NCI-H1092 (cell line): ENCODE measurements at regions not wholly inside any gene's neighbourhood (a gene's known extent, or its start where the extent isn't known, plus 50 kb on each side); places are given as distances from the start of the nearest gene placed in this dataset.
"Not testable (repeated sequence)": the region's sequence is repeated elsewhere in the genome, so short reads cannot be mapped to it uniquely, and the experiment has no call there.

Experiments used
- DNase-seq: peaks from one replicate; lab custom pipeline; 2025; lab: John Stamatoyannopoulos, UW

DNA sequence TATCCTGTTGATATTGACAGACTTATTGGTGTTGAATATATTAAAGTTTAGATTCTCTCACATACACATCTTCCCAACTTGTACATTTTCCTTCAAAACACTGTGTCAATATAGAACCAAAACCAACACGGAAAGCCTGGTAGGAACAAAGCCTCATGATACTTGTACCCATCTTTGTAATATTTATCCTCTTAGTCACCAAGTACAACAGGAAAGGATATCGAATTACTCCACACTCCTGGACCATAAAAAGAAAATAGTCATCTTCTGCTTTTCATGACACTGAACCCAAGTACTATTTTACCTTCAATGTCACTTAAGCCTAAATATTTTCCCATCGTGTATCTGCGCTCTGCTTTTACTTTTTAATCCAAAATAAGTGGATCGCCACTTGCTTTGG is 702.9 kb upstream of the PCDH9 start:
- no peak for DNase-seq

- DNase-seq = no peak
These were observed 687.3 kb upstream of the PCDH9 start for GRCh38 chr13:67917291-67917987.

GRCh38 chr13:67916650-67917049 is 686.5 kb upstream of the PCDH9 start:
- no peak for DNase-seq

- DNase-seq = no peak
These were observed 684.4 kb upstream of the PCDH9 start for GRCh38 chr13:67914535-67914934.

DNA sequence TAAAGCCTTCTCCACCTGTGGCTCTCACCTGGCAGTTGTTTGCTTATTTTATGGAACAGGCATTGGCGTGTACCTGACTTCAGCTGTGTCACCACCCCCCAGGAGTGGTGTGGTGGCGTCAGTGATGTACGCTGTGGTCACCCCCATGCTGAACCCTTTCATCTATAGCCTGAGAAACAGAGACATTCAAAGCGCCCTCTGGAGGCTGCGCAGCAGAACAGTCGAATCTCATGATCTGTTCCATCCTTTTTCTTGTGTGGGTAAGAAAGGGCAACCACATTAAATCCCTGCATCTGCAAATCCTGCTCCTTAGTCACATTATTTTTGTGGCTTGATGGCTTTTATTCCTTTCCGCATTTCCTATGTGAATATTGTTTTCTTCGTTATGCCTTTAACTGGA is 672.8 kb upstream of the PCDH9 start:
- DNase-seq = not testable (repeated sequence)

DNA sequence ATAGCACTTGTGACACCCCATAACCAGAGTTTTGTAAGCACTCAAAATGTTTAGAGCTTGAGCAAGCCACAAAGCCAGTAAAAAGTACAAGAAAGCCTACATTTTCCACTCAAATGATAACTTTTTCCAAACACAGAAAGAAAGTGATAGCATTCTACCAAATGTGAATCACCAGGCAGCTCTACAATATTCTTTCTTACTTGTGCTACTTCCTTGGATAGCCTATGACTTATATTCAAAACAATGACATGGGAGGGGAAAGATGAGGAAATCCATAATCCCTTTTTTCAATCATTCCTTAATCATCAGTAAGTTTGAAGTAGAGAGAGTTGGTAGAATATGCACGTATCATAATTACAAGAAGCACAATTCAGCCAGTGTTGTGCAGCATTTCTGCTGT is 650.8 kb upstream of the PCDH9 start:
- DNase-seq = no peak

- DNase-seq = no peak
These were observed 648.2 kb upstream of the PCDH9 start for GRCh38 chr13:67878376-67878775.

- no peak for DNase-seq
These were observed 646.9 kb upstream of the PCDH9 start for GRCh38 chr13:67877031-67877430.

DNA sequence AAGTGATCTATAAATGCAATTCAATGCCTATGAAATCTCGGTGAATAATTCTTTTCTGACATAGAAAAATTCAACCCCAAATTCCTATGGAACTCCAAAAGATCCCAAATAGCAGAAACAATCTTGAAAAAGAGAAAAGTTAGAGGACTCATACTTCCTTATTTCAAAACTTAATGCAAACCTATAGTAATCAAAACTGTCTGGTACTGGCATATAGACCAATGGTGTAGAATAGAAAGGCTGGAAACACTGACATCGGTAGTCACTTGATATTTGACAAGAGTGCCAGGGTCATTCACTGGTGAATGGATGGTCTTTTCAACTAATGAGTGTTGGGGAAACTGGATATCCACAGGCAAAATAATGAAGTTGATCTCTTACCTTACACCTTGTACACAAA is 637.1 kb upstream of the PCDH9 start:
- no peak for DNase-seq

DNA sequence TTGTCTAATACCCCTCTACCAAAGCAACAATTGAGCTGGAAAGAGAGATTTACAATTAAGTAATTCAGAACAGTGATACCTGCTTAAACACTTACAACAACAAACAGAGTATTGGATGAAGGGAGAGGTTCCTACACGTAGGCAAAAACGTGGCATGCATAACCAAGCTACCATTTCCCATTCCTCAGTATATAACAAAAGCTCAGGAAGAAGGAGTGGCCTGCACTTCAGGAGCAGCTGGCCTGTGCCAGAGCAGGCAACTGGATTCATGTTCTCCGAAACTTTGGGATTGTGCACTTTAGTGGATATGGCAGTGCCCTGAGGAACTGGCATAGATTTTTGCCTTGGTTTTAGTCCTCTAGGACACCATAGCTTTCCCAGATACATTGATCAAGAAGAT is 630.2 kb upstream of the PCDH9 start:
- no peak for DNase-seq

- DNase-seq = no peak
These were observed 629.8 kb upstream of the PCDH9 start for GRCh38 chr13:67859904-67860303.

DNA sequence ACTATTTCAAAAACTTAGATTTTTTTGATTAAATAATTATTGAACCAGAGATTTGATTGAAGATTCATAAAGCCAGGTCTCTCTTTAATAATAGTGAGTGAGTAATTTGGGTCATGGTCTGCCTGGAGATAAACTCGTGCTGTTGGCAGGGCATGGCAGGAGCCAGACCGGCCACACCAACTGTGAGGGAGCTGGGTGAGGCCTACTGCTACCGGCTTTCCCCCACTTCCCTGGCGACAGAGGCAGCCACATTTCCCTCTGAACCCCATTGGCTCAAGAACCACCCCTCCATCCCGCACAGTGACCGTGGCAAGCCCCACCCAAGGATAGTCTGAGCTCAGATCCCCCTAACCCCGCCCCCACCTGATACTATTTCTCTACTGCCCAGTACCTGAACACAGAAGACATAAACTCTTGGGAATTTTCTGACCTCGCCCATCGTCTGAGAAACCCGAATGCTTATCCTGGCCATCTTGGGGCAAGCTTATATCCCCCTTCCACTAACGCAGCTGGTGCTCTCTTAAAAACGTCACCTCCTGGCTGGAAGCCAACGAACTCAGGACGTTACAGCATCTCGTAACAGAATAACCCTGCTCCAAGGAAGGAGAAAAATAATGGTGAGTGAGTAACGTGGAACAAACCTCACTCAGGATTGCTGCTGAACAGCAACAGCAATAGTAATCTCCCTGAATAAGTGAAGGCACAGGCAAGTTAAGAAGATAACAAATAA is 627.6 kb upstream of the PCDH9 start:
- DNase-seq = no peak

DNA sequence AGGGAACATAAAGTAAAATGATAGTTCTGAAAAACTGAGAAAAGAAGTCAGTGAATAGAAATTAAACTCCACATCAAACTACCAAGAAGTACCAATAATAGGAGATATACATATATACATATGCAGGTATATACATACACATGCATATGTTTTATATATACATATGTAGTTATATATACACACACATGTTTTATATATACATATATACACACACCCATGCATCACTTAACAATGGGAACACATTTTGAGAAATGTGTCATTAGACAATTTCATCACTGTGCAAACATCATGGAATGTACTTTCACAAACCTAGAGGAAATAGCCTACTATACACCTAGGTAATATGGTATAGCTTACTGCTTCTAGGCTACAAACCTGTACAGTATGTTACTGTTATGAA is 626.8 kb upstream of the PCDH9 start:
- DNase-seq = no peak

GRCh38 chr13:67855741-67856238 is 625.7 kb upstream of the PCDH9 start:
- no peak for DNase-seq

DNA sequence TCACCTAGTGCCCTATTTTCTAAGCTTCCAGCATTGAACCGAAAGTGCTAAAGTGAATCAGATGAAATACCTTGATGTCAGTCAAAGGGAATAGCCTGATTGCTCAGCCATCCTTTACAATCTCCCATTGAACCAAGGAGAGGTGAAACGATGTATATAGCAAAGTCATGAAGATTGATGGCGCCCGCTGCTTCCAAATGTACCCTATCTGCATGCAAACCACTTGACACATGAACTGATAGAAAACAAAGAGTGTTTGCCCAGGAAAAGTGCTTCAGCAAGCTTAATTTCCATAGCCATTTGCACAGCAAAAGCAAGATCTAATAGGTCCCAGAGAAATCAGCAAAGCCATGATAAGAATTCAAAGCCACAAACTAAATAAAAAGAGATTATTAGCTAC is 624.9 kb upstream of the PCDH9 start:
- no peak for DNase-seq

- DNase-seq = no peak
These were observed 614.4 kb upstream of the PCDH9 start for GRCh38 chr13:67844574-67844973.

GRCh38 chr13:67841071-67841470 is 610.9 kb upstream of the PCDH9 start:
- DNase-seq = no peak

GRCh38 chr13:67833564-67833963 is 603.4 kb upstream of the PCDH9 start:
- no peak for DNase-seq

DNA sequence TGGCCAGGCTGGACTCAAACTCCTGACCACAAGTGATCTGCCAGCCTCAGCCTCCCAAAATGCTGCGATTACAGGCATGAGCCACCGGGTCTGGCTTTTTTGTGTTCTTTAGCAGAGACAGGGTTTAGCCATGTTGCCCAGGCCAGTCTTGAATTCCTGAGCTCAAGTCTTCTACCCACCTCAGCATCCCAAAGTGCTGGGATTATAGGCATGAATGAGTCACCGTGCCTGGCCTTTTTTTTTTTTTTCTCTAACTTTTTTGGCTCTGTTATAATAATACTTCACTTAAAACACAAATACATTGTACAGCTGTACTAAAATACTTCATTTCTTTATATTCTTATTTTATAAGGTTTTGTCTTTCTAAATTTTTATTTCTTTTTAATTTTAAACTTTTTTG is 599.5 kb upstream of the PCDH9 start:
- DNase-seq = no peak

DNA sequence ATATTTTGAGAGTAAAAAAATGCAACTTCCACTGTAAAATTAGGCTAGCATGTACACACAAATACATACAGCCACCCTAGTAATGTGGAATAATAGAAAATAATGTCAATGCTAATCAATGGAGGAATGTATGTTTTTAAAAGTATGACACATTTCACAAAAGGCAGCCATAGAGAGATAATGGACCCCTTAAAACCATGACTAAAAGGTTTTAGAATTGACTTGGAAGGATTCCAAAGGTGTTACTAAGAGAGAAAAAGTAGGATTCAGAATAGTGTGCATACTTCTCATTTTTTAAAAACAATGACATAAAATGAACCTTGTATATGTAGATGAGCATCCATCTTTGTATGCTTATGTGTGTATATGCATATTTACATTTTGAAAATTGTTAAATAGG is 597.9 kb upstream of the PCDH9 start:
- no peak for DNase-seq

DNA sequence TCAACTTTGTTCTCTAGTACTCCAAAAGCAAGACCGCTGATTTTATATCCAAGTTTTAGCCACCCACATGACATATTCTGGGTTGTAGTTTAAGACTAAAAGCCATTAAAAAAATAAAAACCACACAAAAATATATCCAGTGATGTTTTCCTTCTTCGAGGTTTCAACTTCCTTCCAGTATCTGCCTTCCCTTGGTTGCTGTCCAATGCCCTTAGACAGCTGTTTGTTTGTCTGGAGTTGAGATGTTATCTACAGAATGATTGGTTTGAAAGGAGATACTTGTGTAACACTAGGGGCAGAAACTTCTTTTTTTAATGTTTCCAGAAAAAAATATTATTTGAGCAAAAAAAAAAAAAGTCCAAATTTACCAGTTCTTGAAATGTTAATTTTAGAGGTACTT is 591.5 kb upstream of the PCDH9 start:
- DNase-seq = no peak

GRCh38 chr13:67806796-67807195 is 576.7 kb upstream of the PCDH9 start:
- DNase-seq = no peak

GRCh38 chr13:67803118-67803517 is 573.0 kb upstream of the PCDH9 start:
- no peak for DNase-seq
